ENCODE measurements at regions not wholly inside any gene's neighbourhood (a gene's known extent, or its start where the extent isn't known, plus 50 kb on each side); places are given as distances from the start of the nearest gene placed in this dataset.

GRCh38 chrX:109283870-109284269 is 198.0 kb downstream of the GUCY2F start:
- TF ChIP-seq L3MBTL2 (conservative IDR thresholded peaks at IDR 0.05), result no peak
- TF ChIP-seq HDGF (IDR thresholded peaks at IDR 0.05; ENCODE audit: borderline replicate concordance), result no peak
- no peak for TF ChIP-seq PKNOX1 (IDR thresholded peaks at IDR 0.05)
- TF ChIP-seq TARDBP (IDR thresholded peaks at IDR 0.05), result no peak
- TF ChIP-seq SUZ12 (IDR thresholded peaks at IDR 0.05), result no peak
- TF ChIP-seq ARNT (IDR thresholded peaks at IDR 0.05), result no peak
- TF ChIP-seq FOXK2 (IDR thresholded peaks at IDR 0.05), result no peak
- no peak for TF ChIP-seq BHLHE40 (IDR thresholded peaks at IDR 0.05; ENCODE audit: borderline replicate concordance)
- TF ChIP-seq FOXM1 (IDR thresholded peaks at IDR 0.05; ENCODE audit: borderline replicate concordance), result no peak
- no peak for TF ChIP-seq SP1 (IDR thresholded peaks at IDR 0.05)
- TF ChIP-seq ELF4 (IDR thresholded peaks at IDR 0.05), result no peak
